HEK293T (cell line): ENCODE measurements at regions not wholly inside any gene's neighbourhood (a gene's known extent, or its start where the extent isn't known, plus 50 kb on each side); places are given as distances from the start of the nearest gene placed in this dataset.

Experiments used
- BHLHE40 ChIP-seq: fragments of 450-650 bp; IDR thresholded peaks from 2 replicates; pipeline ENCODE4 v1.6.1; 2016; ENCODE audit warnings: mild to moderate bottlenecking, moderate library complexity, borderline replicate concordance
- FOXA1 ChIP-seq: fragments of 450-650 bp; IDR thresholded peaks from 2 replicates; pipeline ENCODE4 v1.6.1; 2016; ENCODE audit warnings: mild to moderate bottlenecking
- FOXM1 ChIP-seq: fragments of 450-650 bp; IDR thresholded peaks from 2 replicates; pipeline ENCODE4 v1.6.1; 2017; ENCODE audit warnings: mild to moderate bottlenecking, borderline replicate concordance
- SUZ12 ChIP-seq: fragments of 450-650 bp; IDR thresholded peaks from 2 replicates; pipeline ENCODE4 v1.6.1; 2016; ENCODE audit warnings: mild to moderate bottlenecking

DNA sequence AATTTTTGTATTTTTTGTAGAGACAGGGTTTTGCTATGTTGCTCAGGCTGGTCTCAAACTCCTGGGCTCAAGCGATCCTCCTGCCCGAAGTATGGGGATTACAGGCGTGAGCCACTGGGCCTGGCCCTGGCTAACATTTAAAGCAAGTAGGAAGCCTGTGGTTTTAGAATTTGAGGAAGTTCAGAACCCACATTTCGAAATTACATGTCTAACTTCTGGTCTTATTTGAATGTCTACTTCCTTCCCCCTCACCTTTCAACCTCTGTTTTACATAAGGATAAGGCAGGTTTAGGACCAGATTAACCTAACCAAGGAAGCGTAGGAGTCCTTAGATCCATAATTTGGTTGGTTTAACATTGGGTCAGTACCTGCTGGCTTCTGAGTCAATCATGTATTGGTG is 120.5 kb upstream of the PROK2 start:
- TF ChIP-seq FOXM1 (no peak), BHLHE40 (no peak), SUZ12 (no peak), FOXA1 (no peak)
